Activated CD4-positive, alpha-beta T cell treated with anti-CD3 and anti-CD28 coated beads, Interleukin-2, Interleukin-6, amounts not matched to agents 100 ng/mL and 50 ng/mL, durations not matched to agents 16 hours and 8 hours (primary cell): ENCODE measurements at regions not wholly inside any gene's neighbourhood (a gene's known extent, or its start where the extent isn't known, plus 50 kb on each side); places are given as distances from the start of the nearest gene placed in this dataset.

Experiments used
- DNase-seq: peaks from one replicate; pipeline ENCODE4 v3.0.0-alpha.2; 2020

DNA sequence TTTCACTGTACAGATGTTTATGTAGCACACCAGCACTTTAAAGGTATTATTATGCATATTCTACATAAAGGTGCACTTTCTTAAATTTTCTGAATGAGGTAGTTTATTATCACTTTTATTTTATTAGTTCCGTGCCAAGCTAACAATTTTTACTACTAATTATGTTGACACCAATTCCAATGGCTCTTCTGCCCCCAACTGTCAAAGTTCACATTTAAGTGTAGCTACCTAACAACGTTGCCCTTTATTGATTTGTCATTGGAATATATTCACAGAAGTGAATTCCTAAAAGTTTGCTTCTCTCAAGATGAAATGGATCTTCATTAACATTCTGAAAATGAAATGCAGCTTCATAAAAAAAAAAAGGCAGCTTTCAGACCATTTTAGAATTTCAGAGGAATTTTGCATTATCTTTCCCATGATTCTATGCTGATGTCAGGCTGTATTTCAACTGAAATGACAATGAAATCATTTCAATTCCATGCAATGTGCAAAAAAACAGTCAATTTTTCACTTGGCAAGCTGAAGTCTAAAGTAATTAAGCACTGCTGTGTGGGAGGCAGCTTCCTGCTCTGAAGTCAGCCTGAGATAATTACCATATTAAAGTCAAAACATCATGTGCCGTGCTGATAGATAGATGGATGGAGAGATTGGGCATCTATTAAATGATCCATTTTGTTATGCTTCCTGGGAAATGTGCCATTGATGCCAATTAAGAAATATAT, 229.2 kb downstream of the TTLL7 start:
- no peak for DNase-seq

DNA sequence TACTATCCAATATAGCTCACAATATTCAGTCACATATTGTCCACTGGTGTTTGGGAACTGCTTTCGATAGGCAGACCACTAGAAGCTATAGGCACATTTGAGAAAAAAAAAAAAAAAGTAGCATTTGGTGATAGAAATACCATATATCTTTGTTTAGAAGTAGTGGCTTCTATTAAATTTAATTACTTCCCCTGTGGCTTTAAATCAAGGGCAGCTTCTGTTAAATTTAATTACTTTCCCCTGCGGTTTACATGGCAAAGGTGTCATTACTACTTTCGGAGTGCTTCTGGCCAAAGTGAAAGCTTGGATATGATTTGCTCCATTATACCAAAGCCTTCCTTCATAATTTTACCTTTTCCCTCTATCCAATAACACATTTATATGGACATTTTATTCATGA, 229.9 kb downstream of the TTLL7 start:
- no peak for DNase-seq

- DNase-seq, result no peak
These were observed 232.7 kb downstream of the TTLL7 start for GRCh38 chr1:83766241-83766691.

DNA sequence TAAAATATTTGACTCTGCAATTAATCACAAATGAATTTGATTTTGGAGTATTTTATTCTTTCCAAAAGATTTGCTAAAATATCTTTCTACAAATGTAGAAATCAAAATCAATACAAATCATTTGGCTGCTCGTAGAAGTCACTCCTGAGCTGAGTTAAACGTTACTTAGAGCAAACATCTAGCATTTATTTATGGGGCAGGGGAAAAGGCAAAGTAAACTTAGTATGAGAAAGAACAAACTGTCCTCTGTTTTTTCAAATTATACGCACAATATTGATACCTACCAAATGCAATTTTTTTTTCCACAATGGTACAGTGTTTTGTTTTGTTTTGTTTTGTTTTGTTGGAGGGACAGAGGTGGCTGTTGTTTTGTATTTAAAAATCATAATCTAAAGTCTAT, 233.8 kb downstream of the TTLL7 start:
- no peak for DNase-seq

GRCh38 chr1:83764209-83764608, 234.7 kb downstream of the TTLL7 start:
- DNase-seq, result no peak

- no peak for DNase-seq
These were observed 235.4 kb downstream of the TTLL7 start for GRCh38 chr1:83763361-83764095.

GRCh38 chr1:83762416-83762815, 236.5 kb downstream of the TTLL7 start:
- DNase-seq, result no peak

GRCh38 chr1:83762039-83762365, 236.9 kb downstream of the TTLL7 start:
- no peak for DNase-seq

- no peak for DNase-seq
These were observed 237.5 kb downstream of the TTLL7 start for GRCh38 chr1:83761167-83762038.

DNA sequence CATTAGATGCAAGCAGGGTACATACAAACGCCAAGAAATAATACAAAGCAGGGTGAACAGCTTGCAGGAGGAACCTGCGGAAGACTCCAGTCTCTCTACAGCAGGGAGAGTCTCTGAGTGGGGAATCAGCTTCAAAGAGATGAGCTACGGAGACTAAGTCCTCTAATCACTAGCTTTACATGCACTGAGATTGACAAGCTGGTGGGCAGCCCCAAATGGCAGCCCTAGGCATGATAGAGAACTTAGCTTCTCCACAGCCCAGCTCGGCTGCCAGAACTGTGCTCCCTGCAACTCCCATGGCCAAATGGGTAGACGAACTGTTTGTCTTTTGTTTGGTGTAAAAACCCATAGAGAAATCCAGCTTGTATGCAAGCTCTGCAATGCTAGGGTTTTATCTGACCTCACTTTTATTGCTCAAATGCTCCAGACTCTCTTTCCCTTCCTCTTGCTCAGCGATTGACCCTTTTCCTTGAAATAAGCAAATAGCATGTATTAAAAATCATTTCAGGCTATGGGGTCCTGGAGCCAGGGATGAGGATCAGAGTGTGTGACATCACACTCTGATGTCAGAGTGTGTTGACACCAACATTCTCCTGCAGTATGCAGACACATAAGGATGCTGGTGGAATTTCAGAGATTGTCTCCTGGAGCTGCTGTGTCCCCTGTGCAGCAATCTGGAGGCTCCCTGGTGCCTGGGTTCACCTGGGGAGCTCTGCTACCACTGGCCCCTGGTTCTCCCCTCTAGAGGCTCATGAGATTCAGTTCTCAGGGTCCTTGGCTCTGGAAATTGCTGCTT, 238.5 kb downstream of the TTLL7 start:
- no peak for DNase-seq

GRCh38 chr1:83756984-83757717, 241.8 kb downstream of the TTLL7 start:
- DNase-seq, result no peak

DNA sequence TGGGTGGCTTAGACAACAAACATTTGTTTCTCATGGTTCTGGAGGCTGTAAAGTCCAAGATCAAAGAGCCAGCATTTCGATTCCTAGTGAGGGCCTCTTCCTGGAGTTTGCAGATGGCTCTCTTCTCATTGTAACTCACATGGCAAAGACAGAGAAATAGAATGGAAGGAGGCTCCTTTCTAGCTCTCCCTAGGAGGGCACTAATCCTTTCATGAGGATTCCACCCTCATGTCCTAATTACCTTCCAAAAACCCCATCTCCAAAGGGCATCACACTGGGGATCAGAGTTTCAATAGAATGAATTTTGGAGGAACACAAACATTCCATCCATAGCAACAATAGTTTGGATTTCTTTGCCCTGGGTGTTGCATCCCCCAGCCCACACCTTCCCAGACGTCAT, 247.3 kb downstream of the TTLL7 start:
- DNase-seq, result no peak

GRCh38 chr1:83750201-83750600, 248.7 kb downstream of the TTLL7 start:
- DNase-seq, result no peak

DNA sequence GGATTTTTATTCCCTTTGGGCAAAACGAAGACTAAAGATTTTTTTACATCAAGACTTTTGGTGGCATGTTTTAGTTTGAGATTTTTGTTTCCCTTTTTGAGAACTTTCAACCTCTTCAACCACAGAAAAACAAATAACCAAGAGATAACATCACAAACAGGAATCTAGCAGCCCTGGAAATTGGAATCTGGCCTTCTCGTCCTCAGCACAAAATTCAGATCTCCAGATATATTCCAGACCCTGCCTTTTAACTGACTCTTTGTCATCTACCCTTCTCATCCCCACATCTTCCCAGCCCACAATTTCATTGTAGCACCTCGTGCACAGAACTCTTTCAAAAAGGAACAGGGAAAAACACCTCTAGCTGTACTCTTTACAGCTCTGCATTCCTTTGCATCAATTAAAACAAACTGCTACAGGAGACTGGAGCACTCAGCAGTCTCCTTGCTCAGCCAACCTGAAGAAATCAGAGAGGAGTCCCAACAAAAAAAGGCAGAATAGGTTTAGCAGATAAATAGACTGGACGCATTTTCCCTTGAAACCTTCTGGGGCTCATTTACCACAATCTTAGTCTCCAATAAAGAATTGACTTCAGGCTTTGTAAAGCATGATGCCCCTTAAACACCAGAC, 251.0 kb downstream of the TTLL7 start:
- no peak for DNase-seq

DNA sequence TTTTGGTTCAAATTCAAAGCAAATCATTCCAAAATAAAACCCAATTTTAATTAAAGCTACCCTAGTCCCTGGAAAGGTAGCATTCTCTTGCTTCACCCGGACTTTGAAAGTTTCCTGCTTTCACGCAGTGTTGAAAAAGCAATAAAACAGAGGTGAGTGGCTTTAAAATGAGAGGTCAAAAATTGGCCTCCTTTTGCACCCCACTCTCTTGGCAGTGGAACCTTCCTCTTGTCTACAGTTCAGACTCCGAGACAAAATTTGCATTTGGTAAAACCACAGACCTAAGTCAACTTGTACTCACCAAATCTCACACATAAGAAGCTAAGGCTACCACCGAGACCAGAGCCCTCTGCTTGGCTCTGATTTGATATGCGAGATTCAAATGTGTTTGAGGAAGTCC, 252.7 kb downstream of the TTLL7 start:
- no peak for DNase-seq

- no peak for DNase-seq
These were observed 256.5 kb downstream of the TTLL7 start for GRCh38 chr1:83742446-83742845.

DNA sequence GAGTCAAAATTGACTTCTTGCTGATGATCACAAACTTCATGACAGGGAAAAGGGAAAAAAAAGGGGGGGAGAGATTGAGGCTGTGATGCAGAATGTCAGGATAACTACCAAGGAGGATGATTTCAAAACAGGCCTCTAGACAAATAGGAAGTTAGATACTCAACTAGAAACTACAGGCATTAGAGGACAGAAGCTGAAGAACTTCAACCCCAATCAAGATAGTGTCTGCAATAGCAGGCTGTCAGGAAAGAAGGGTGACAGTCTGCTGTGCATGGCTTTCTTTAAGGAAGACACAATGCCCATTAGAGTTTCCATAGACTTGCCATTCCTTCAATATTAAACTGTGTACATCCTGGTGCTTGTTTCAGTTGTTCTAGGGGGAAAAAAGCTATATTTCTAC, 257.2 kb downstream of the TTLL7 start:
- DNase-seq, result no peak

DNA sequence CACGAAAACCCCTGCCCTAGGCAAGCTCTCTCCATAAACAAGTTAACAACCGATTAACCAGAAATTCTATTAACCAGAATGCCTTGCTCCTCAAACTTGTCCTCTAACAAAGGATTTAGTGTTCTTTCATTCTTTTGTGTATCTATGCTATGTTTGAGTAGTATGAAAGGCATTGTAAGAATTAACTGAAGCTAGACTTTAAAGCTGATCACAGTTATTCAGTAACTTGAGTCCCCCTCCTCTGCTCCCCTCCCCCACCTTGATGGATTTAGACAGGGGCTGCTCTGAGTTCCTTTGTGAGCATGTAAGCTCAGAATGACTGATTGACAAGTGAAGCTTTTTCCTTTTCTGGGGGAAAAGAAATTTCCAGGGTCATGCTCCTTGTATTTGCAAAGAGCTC, 257.6 kb downstream of the TTLL7 start:
- DNase-seq, result no peak

DNA sequence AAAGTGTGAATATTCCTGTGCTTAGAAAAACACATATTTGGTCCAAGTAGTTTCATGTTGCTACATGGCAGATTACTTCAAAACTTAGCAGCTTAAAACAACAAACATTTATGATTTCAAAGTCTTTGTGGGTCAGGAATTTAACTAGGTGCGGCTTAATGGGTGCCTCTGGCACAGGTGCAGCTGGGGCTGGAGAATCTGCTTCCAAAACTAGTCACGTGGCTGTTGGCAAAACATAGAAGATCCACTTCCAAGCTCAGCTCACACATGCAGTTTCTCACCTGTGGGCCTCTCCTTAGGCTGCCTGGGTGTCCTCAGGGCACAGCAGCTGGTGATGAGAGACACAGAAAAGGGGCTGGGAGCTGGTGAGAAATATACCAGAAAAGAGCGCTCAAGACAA, 263.4 kb downstream of the TTLL7 start:
- no peak for DNase-seq

GRCh38 chr1:83734420-83734819, 264.5 kb downstream of the TTLL7 start:
- DNase-seq, result no peak

DNA sequence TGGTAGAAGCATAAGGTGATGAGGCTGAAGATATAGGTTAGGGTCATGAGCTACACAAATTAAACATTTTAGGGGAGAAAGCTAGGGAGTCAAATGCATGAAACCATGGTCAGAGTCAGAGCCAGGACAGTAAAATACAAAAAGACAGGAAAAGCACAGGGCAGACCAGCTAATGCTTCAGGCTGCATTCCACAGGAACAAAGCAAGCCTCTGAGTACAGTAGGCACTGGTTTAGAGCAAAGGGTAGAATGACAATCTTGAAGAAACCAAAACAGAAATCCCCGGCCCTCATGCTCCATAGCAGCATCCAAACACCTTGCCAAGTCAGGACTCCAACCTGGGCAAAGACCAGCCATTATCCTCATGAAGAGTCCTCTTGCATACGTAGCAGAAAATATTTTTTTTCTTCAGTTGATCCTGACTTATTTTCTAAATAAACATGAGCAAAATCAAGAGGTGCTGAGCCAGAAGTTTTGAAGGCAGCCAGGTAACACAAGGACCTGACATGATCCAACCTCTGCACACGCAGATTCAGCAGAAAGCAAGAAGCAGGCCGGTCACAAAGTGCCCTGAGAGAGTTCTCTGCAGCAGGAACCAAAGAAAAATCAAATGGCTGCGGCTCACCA, 273.1 kb downstream of the TTLL7 start:
- DNase-seq, result no peak
